ENCODE measurements at regions not wholly inside any gene's neighbourhood (a gene's known extent, or its start where the extent isn't known, plus 50 kb on each side); places are given as distances from the start of the nearest gene placed in this dataset.

DNA sequence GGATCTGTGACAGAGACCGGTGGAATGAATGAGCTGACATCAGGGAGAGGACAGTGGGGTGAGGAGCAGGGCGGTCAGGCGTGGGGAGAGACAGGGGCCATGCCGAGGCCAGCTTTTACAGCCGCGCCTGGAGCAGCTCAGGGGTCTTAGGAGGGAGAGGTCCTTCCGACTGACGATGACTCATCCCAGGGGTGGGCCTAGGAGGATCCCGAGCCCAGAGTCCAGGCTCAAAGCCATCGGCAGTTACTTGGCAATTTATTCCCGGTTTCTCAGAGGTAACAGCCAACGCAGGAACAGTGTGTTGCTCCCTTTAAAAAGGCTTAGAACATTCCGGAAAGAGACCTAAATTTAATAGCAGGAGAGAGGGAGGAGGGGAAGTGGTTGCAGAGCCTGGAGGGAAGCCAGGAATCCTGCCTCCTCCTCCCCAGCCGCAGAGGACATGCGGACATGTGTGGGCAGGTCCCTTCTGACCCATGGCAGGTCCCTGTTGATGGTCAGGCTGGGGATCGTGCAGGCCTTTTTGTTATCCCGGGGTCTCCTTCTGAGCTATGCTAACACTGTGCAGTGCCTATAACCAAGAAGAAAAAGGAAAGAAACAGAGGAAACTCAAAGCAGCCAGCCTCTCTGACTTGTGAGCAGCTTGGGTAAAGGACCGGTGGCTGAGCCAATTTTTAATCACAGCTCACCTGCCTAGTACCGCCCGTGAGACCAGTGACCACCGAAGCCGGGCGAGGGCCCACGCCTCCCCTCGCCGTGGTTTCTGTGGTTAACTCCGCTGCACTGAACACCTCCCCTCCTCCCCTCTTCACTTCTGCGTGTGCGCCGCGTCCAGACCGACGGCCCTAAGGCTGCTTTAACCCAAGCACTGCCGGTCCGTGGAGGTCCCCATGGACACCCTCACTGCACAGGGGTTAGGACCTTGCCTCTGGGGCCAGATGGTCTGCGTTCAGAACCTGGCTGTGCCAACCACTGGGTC lies 392.4 kb upstream of the PROK2 start:
- no peak for DNase-seq (ENCODE audit: low spot score)
- peak overlapping the region; percentile 80 for H3K18ac ChIP-seq (ENCODE audit: low read length)
- H2AFZ ChIP-seq (ENCODE audit: low read length) = peak overlapping the region; percentile 7
- no peak overlapping the region for H4K91ac ChIP-seq (ENCODE audit: low read depth, low read length, poor library complexity)
- H3K23ac ChIP-seq (ENCODE audit: low read depth, low read length, poor library complexity) = no peak overlapping the region
- H3K4me2 ChIP-seq (ENCODE audit: insufficient read depth, low read length, poor library complexity, severe bottlenecking) = no peak overlapping the region
- no peak overlapping the region for H3K9ac ChIP-seq (ENCODE audit: low read depth, low read length, poor library complexity)
- H4K8ac ChIP-seq (ENCODE audit: low read depth, low read length) = no peak overlapping the region
- H3K4ac ChIP-seq (ENCODE audit: low read length) = peak overlapping the region; percentile 41
- peak overlapping the region; percentile 16 for H2BK5ac ChIP-seq (ENCODE audit: low read length)
- no peaks in the 10 kb centered on the region for H3K79me1 ChIP-seq (ENCODE audit: low read depth, low read length)
- WGBS, 2 donors (ENCODE audit: extremely low coverage in 2 of 2, insufficient read length in 2 of 2, insufficient replicate concordance in 1 of 2) = no CpG with 5 or more reads among the region's 36 CpGs
- peak overlapping the region; percentile 10 for H2BK12ac ChIP-seq (ENCODE audit: low read length)
- H3K27me3 ChIP-seq (ENCODE audit: control insufficient read depth in 3 of 3, insufficient read depth in 3 of 3, low read depth in 1 of 3, low read length in 3 of 3) = no peaks in the 10 kb centered on the region
- peak overlapping the region; percentile 13 for H2BK120ac ChIP-seq (ENCODE audit: low read depth, low read length)
- H3K36me3 ChIP-seq (replicated peaks in 1 of 2; ENCODE audit: control insufficient read depth in 2 of 2, insufficient read depth in 2 of 2, low read length in 2 of 2) = no peaks in the 10 kb centered on the region
- no peaks in the 10 kb centered on the region for H3K9me3 ChIP-seq (replicated peaks in 1 of 2; ENCODE audit: control insufficient read depth in 2 of 2, insufficient read depth in 1 of 2, low read depth in 1 of 2, low read length in 2 of 2)
- H3K4me3 ChIP-seq (ENCODE audit: low read length in 2 of 2) = no peak overlapping the region
- H3K4me1 ChIP-seq (ENCODE audit: control insufficient read depth in 2 of 2, insufficient read depth in 1 of 2, low read depth in 1 of 2, low read length in 2 of 2) = peaks cover 0 to 2% of the 10 kb centered on the region in 2 donors
- no peak overlapping the region for H3K27ac ChIP-seq (replicated peaks; ENCODE audit: low read length)
- peak overlapping the region; percentile 47 for H2BK15ac ChIP-seq (ENCODE audit: low read length)
- peak overlapping the region; percentile 77 for H2AK5ac ChIP-seq (ENCODE audit: low read depth, low read length)
- H3K14ac ChIP-seq (ENCODE audit: low read length) = no peak overlapping the region

DNA sequence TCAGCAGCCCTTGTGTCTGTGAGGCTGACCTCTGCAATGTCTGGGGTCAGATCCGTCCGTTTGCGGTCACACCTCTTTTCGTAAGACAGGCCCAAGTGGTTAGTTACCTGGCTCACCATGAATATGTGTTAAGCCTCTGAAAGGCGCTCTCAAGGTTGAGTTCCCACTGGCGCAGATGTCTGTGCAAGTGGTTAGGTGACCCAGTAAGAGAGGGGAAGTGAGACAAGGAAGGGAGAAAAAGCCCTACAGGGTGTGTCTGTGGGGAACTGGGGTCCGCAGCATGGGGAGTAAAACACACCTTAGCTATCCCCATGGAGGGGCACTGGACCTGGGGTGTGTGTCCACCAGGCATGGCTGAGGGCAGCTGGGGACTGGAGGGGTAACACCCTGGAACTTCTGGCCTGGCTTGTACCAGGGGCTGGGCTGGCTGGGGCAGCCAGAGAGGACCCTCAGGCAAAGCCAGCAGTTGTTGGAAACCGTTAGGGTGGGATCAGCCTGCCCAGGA lies 391.6 kb upstream of the PROK2 start:
- Histone ChIP-seq H4K91ac (ENCODE audit: low read depth, low read length, poor library complexity) (no peak overlapping the region), H4K8ac (ENCODE audit: low read depth, low read length) (no peak overlapping the region), H3K4me2 (ENCODE audit: insufficient read depth, low read length, poor library complexity, severe bottlenecking) (no peak overlapping the region), H3K4me3 (ENCODE audit: low read length in 2 of 2) (no peak overlapping the region), H2AFZ (ENCODE audit: low read length) (no peak overlapping the region), H2BK15ac (ENCODE audit: low read length) (peak overlapping the region; percentile 47), H3K4ac (ENCODE audit: low read length) (peak overlapping the region; percentile 41), H3K36me3 (replicated peaks in 1 of 2; ENCODE audit: control insufficient read depth in 2 of 2, insufficient read depth in 2 of 2, low read length in 2 of 2) (no peaks in the 10 kb centered on the region), H3K27me3 (ENCODE audit: control insufficient read depth in 3 of 3, insufficient read depth in 3 of 3, low read depth in 1 of 3, low read length in 3 of 3) (no peaks in the 10 kb centered on the region), H2BK12ac (ENCODE audit: low read length) (no peak overlapping the region), H3K18ac (ENCODE audit: low read length) (peak overlapping the region; percentile 73), H2AK5ac (ENCODE audit: low read depth, low read length) (peak overlapping the region; percentile 77), H3K9me3 (replicated peaks in 1 of 2; ENCODE audit: control insufficient read depth in 2 of 2, insufficient read depth in 1 of 2, low read depth in 1 of 2, low read length in 2 of 2) (no peaks in the 10 kb centered on the region), H2BK120ac (ENCODE audit: low read depth, low read length) (peak overlapping the region; percentile 13), H2BK5ac (ENCODE audit: low read length) (peak overlapping the region; percentile 13), H3K79me1 (ENCODE audit: low read depth, low read length) (no peaks in the 10 kb centered on the region), H3K14ac (ENCODE audit: low read length) (peak overlapping the region; percentile 26), H3K23ac (ENCODE audit: low read depth, low read length, poor library complexity) (no peak overlapping the region), H3K9ac (ENCODE audit: low read depth, low read length, poor library complexity) (no peak overlapping the region), H3K27ac (replicated peaks; ENCODE audit: low read length) (no peak overlapping the region), H3K4me1 (ENCODE audit: control insufficient read depth in 2 of 2, insufficient read depth in 1 of 2, low read depth in 1 of 2, low read length in 2 of 2) (peaks cover 0 to 6% of the 10 kb centered on the region in 2 donors)
- WGBS, 2 donors (ENCODE audit: extremely low coverage in 2 of 2, insufficient read length in 2 of 2, insufficient replicate concordance in 1 of 2) = no CpG with 5 or more reads among the region's 8 CpGs
- no peak for DNase-seq (ENCODE audit: low spot score)

DNA sequence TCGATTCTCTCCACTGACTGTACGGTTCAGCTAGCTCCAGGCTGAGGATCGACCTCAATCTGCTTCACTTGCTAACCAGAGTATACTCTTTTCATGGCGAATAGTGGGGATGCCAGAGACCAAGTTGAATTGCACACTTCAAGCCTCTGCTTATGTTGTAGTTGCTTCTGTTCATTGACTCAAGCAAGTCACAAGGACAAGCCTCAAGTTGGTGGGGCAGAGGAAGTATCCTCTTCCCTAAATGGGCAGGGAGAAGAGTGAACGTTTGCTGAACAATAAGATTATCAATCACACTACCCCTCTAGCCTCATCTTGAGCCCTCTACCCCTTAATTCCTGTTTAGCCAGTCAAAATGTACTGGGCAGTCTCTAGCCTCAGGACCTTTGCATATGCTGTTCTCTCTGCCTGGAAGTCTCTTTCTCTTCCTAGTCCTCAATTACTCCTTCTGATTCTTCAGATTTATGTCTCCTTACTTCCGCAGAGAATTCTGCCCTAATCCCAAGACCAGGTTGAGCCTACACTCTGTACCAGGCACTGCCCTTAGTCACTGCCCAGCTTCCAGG lies 390.4 kb upstream of the PROK2 start:
- Histone ChIP-seq H3K27me3 (ENCODE audit: control insufficient read depth in 3 of 3, insufficient read depth in 3 of 3, low read depth in 1 of 3, low read length in 3 of 3) (no peaks in the 10 kb centered on the region), H4K91ac (ENCODE audit: low read depth, low read length, poor library complexity) (no peak overlapping the region), H3K4me1 (ENCODE audit: control insufficient read depth in 2 of 2, insufficient read depth in 1 of 2, low read depth in 1 of 2, low read length in 2 of 2) (peaks cover 0 to 11% of the 10 kb centered on the region in 2 donors), H2BK15ac (ENCODE audit: low read length) (no peak overlapping the region), H3K4ac (ENCODE audit: low read length) (no peak overlapping the region), H2BK5ac (ENCODE audit: low read length) (no peak overlapping the region), H3K4me3 (ENCODE audit: low read length in 2 of 2) (no peak overlapping the region), H3K79me1 (ENCODE audit: low read depth, low read length) (no peaks in the 10 kb centered on the region), H2AFZ (ENCODE audit: low read length) (no peak overlapping the region), H3K18ac (ENCODE audit: low read length) (no peak overlapping the region), H3K14ac (ENCODE audit: low read length) (no peak overlapping the region), H3K36me3 (replicated peaks in 1 of 2; ENCODE audit: control insufficient read depth in 2 of 2, insufficient read depth in 2 of 2, low read length in 2 of 2) (no peaks in the 10 kb centered on the region), H2AK5ac (ENCODE audit: low read depth, low read length) (no peak overlapping the region), H3K9ac (ENCODE audit: low read depth, low read length, poor library complexity) (no peak overlapping the region), H3K4me2 (ENCODE audit: insufficient read depth, low read length, poor library complexity, severe bottlenecking) (no peak overlapping the region), H2BK120ac (ENCODE audit: low read depth, low read length) (no peak overlapping the region), H2BK12ac (ENCODE audit: low read length) (no peak overlapping the region), H3K23ac (ENCODE audit: low read depth, low read length, poor library complexity) (no peak overlapping the region), H3K9me3 (replicated peaks in 1 of 2; ENCODE audit: control insufficient read depth in 2 of 2, insufficient read depth in 1 of 2, low read depth in 1 of 2, low read length in 2 of 2) (no peaks in the 10 kb centered on the region), H4K8ac (ENCODE audit: low read depth, low read length) (no peak overlapping the region), H3K27ac (replicated peaks; ENCODE audit: low read length) (no peak overlapping the region)
- no CpG with 5 or more reads among the region's 6 CpGs for WGBS, 2 donors (ENCODE audit: extremely low coverage in 2 of 2, insufficient read length in 2 of 2, insufficient replicate concordance in 1 of 2)
- no peak for DNase-seq (ENCODE audit: low spot score)

DNA sequence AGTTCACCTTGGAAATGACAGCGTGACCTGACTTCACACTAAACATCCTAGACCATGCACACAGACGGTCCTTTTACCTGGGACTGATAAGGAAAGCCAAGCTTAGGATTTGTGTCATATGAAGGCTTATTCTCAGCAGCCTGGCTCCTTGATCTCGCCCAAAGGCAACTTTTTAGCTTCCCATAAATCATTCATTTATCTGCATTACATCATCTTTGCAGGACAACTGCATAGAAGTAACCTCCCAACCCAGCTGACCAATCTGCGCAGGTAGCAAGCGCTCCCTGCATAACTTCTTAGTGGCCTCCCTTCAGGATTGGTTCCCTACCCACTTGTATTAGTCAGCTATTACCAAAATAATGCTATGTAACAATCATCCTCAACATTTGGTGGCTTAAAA lies 389.9 kb upstream of the PROK2 start:
- H2AFZ ChIP-seq (ENCODE audit: low read length) = no peak overlapping the region
- H3K27me3 ChIP-seq (ENCODE audit: control insufficient read depth in 3 of 3, insufficient read depth in 3 of 3, low read depth in 1 of 3, low read length in 3 of 3) = no peaks in the 10 kb centered on the region
- H4K8ac ChIP-seq (ENCODE audit: low read depth, low read length) = no peak overlapping the region
- no peak overlapping the region for H4K91ac ChIP-seq (ENCODE audit: low read depth, low read length, poor library complexity)
- H3K4me3 ChIP-seq (ENCODE audit: low read length in 2 of 2) = no peak overlapping the region
- H3K14ac ChIP-seq (ENCODE audit: low read length) = no peak overlapping the region
- no peak overlapping the region for H3K4me2 ChIP-seq (ENCODE audit: insufficient read depth, low read length, poor library complexity, severe bottlenecking)
- H2BK5ac ChIP-seq (ENCODE audit: low read length) = no peak overlapping the region
- no peak overlapping the region for H3K4ac ChIP-seq (ENCODE audit: low read length)
- DNase-seq (ENCODE audit: low spot score) = no peak
- H3K4me1 ChIP-seq (ENCODE audit: control insufficient read depth in 2 of 2, insufficient read depth in 1 of 2, low read depth in 1 of 2, low read length in 2 of 2) = peaks cover 0 to 13% of the 10 kb centered on the region in 2 donors
- no CpG with 5 or more reads among the region's 5 CpGs for WGBS, 2 donors (ENCODE audit: extremely low coverage in 2 of 2, insufficient read length in 2 of 2, insufficient replicate concordance in 1 of 2)
- no peak overlapping the region for H2AK5ac ChIP-seq (ENCODE audit: low read depth, low read length)
- H3K36me3 ChIP-seq (replicated peaks in 1 of 2; ENCODE audit: control insufficient read depth in 2 of 2, insufficient read depth in 2 of 2, low read length in 2 of 2) = no peaks in the 10 kb centered on the region
- H2BK120ac ChIP-seq (ENCODE audit: low read depth, low read length) = no peak overlapping the region
- H2BK15ac ChIP-seq (ENCODE audit: low read length) = no peak overlapping the region
- no peak overlapping the region for H3K9ac ChIP-seq (ENCODE audit: low read depth, low read length, poor library complexity)
- no peak overlapping the region for H3K27ac ChIP-seq (replicated peaks; ENCODE audit: low read length)
- H3K23ac ChIP-seq (ENCODE audit: low read depth, low read length, poor library complexity) = no peak overlapping the region
- H2BK12ac ChIP-seq (ENCODE audit: low read length) = no peak overlapping the region
- H3K9me3 ChIP-seq (replicated peaks in 1 of 2; ENCODE audit: control insufficient read depth in 2 of 2, insufficient read depth in 1 of 2, low read depth in 1 of 2, low read length in 2 of 2) = no peaks in the 10 kb centered on the region
- no peaks in the 10 kb centered on the region for H3K79me1 ChIP-seq (ENCODE audit: low read depth, low read length)
- H3K18ac ChIP-seq (ENCODE audit: low read length) = no peak overlapping the region

Data from neuronal stem cell (in vitro differentiated cells).